ENCODE measurements at regions not wholly inside any gene's neighbourhood (a gene's known extent, or its start where the extent isn't known, plus 50 kb on each side); places are given as distances from the start of the nearest gene placed in this dataset.

- H3K18ac ChIP-seq (ENCODE audit: extremely low read depth, low read length) = no peak overlapping the region
- no peak overlapping the region for H3K4me3 ChIP-seq (ENCODE audit: extremely low read depth in 1 of 4, insufficient read depth in 2 of 4, low read depth in 3 of 4, low read length in 4 of 4)
- H3K4me2 ChIP-seq (ENCODE audit: insufficient read depth in 1 of 2, low read depth in 2 of 2, low read length in 2 of 2) = no peak overlapping the region
- CTCF ChIA-PET (ENCODE audit: partially characterized antibody) = interaction anchor here (0.6 to 1.0 kb wide), 2 partner anchors 566 to 739 kb away, joined by 3 read pairs; no protein-coding TSS in a partner anchor
- no peak overlapping the region for H2AFZ ChIP-seq (ENCODE audit: low read length)
- H3K14ac ChIP-seq (ENCODE audit: insufficient read length) = no peak overlapping the region
- DNase-seq (ENCODE audit: low read depth in 1 of 2, low spot score in 2 of 2) = no peak
- H3K4ac ChIP-seq (replicated peaks; ENCODE audit: insufficient read length, low read depth, low read length) = no peak overlapping the region
- H3K79me2 ChIP-seq (ENCODE audit: control insufficient read depth in 1 of 2, insufficient read depth in 2 of 2, low read length in 2 of 2) = no peaks in the 10 kb centered on the region
- no peak overlapping the region for H2BK15ac ChIP-seq (ENCODE audit: low read length)
- no peaks in the 10 kb centered on the region for H3K9me3 ChIP-seq (ENCODE audit: insufficient read depth in 2 of 2, low read depth in 1 of 2, low read length in 1 of 2)
- no peaks in the 10 kb centered on the region for H4K20me1 ChIP-seq (replicated peaks in 1 of 2; ENCODE audit: control insufficient read depth in 1 of 2, insufficient read depth in 2 of 2, low read length in 2 of 2)
- H4K5ac ChIP-seq (ENCODE audit: insufficient read length, low read depth, low read length) = no peak overlapping the region
- H4K8ac ChIP-seq (ENCODE audit: extremely low read depth, insufficient read depth, low read length) = no peak overlapping the region
- H2BK120ac ChIP-seq (replicated peaks; ENCODE audit: low read depth, low read length) = no peak overlapping the region
- H3K27me3 ChIP-seq (replicated peaks in 1 of 4; ENCODE audit: control insufficient read depth in 3 of 4, extremely low read depth in 1 of 4, insufficient read depth in 3 of 4, low read length in 3 of 4) = no peaks in the 10 kb centered on the region
- H3K79me1 ChIP-seq (ENCODE audit: low read depth, low read length) = no peaks in the 10 kb centered on the region
- no peaks in the 10 kb centered on the region for H3K23me2 ChIP-seq (ENCODE audit: low read depth, low read length)
- H2BK12ac ChIP-seq (ENCODE audit: low read depth, low read length) = no peak overlapping the region
- H3K4me1 ChIP-seq (replicated peaks in 1 of 4; ENCODE audit: control insufficient read depth in 3 of 4, insufficient read depth in 4 of 4, low read length in 3 of 4) = no peaks in the 10 kb centered on the region
- POLR2A ChIA-PET (ENCODE audit: partially characterized antibody) = no interaction called here
- WGBS, 2 experiments (ENCODE audit: extremely low coverage in 1 of 2, insufficient coverage in 1 of 2, insufficient read length in 1 of 2, insufficient replicate concordance in 2 of 2, low coverage in 1 of 2, low lambda C conversion rate in 2 of 2, missing lambda C conversion rate in 1 of 2) = 96% methylated on average over 2 of the region's 2 CpGs; no CpG with 5 or more reads in 1 of the 2 experiments
- H4K91ac ChIP-seq (replicated peaks; ENCODE audit: insufficient read length, low read length) = no peak overlapping the region
- no peak overlapping the region for H3K9ac ChIP-seq (replicated peaks in 1 of 4; ENCODE audit: extremely low read depth in 1 of 4, low read depth in 3 of 4, low read length in 3 of 4)
- H3K36me3 ChIP-seq (ENCODE audit: control insufficient read depth in 2 of 4, insufficient read depth in 4 of 4, low read length in 3 of 4) = no peaks in the 10 kb centered on the region
- FAIRE-seq = no peak
- no peak overlapping the region for H3K23ac ChIP-seq (ENCODE audit: insufficient read length)
- H2AK5ac ChIP-seq (ENCODE audit: low read depth, low read length) = no peak overlapping the region
- H3K27ac ChIP-seq (ENCODE audit: low read depth, low read length) = no peak overlapping the region
- no peak overlapping the region for H3K56ac ChIP-seq (replicated peaks; ENCODE audit: insufficient read length, low read depth, low read length)
- no peak overlapping the region for H2BK20ac ChIP-seq (ENCODE audit: low read length)
- no peak overlapping the region for H2BK5ac ChIP-seq (ENCODE audit: low read depth, low read length)
- TF ChIP-seq JUND (IDR thresholded peaks at IDR 0.05; ENCODE audit: low read length) = no peak
- no peak for TF ChIP-seq NRF1 (IDR thresholded peaks at IDR 0.05; ENCODE audit: low read depth, low read length)
- TF ChIP-seq POU5F1 (IDR thresholded peaks at IDR 0.05; ENCODE audit: low read depth, low read length) = no peak
- TF ChIP-seq RFX5 (IDR thresholded peaks at IDR 0.05; ENCODE audit: borderline replicate concordance, low read depth, low read length) = no peak
- no peak for TF ChIP-seq NANOG (IDR thresholded peaks at IDR 0.05; ENCODE audit: insufficient read depth, low read depth, low read length, poor library complexity, severe bottlenecking)
- no peak for TF ChIP-seq SUZ12 (IDR thresholded peaks at IDR 0.05; ENCODE audit: low read length)
- no peak for TF ChIP-seq GABPA (IDR thresholded peaks at IDR 0.05; ENCODE audit: borderline replicate concordance, insufficient read depth, low read length)
- no peak for TF ChIP-seq CTCF (IDR thresholded peaks at IDR 0.05; ENCODE audit: control extremely low read depth in 1 of 3, insufficient read depth in 1 of 3, low read depth in 1 of 3, low read length in 3 of 3)
- TF ChIP-seq CREB1 (IDR thresholded peaks at IDR 0.05) = no peak
- no peak for TF ChIP-seq EZH2 (IDR thresholded peaks at IDR 0.05; ENCODE audit: low read depth, low read length, severe bottlenecking)
- TF ChIP-seq SIX5 (IDR thresholded peaks at IDR 0.05; ENCODE audit: low read depth, low read length) = no peak
- TF ChIP-seq SP4 (IDR thresholded peaks at IDR 0.05; ENCODE audit: low read length) = no peak
- TF ChIP-seq CBX8 (IDR thresholded peaks at IDR 0.05; ENCODE audit: borderline replicate concordance, low read depth, low read length) = no peak
Measured at GRCh38 chr4:171636606-171637005, 176.6 kb upstream of the GALNTL6 start.
